ENCODE measurements at regions not wholly inside any gene's neighbourhood (a gene's known extent, or its start where the extent isn't known, plus 50 kb on each side); places are given as distances from the start of the nearest gene placed in this dataset.

GRCh38 chr15:81899024-81899423 lies 146.8 kb downstream of the MEX3B start:
- no peak overlapping the region for H3K4me3 ChIP-seq (ENCODE audit: low read length)
- 94 to 100% methylated on average over 1 to 2 of the region's 2 CpGs for WGBS, 2 experiments (ENCODE audit: insufficient coverage in 1 of 2, insufficient read length in 1 of 2)
- peaks cover 4% of the 10 kb centered on the region for H3K4me1 Mint-ChIP-seq
- no peaks in the 10 kb centered on the region for H3K4me1 ChIP-seq (ENCODE audit: control insufficient read depth, insufficient read depth, low read length)
- H3K9me3 Mint-ChIP-seq: no peaks in the 10 kb centered on the region
- no peak overlapping the region for H3K27ac ChIP-seq (ENCODE audit: low read depth, low read length)
- H3K27me3 Mint-ChIP-seq (ENCODE audit: insufficient read depth): no peaks in the 10 kb centered on the region
- H3K27ac Mint-ChIP-seq: no peak overlapping the region
- H3K4me3 Mint-ChIP-seq: no peak overlapping the region
- H3K9ac ChIP-seq (ENCODE audit: extremely low read depth, low read length, poor library complexity, severe bottlenecking): no peak overlapping the region
- H3K36me3 ChIP-seq (ENCODE audit: control insufficient read depth, insufficient read depth, low read length): no peaks in the 10 kb centered on the region
- TF ChIP-seq CTCF (conservative IDR thresholded peaks at IDR 0.05): no peak
- DNase-seq: no peak
- peaks cover 3% of the 10 kb centered on the region for H3K36me3 Mint-ChIP-seq (ENCODE audit: low read depth)
- no peaks in the 10 kb centered on the region for H3K9me3 ChIP-seq (ENCODE audit: control insufficient read depth, low read length)
- no peaks in the 10 kb centered on the region for H3K27me3 ChIP-seq (ENCODE audit: control insufficient read depth, insufficient read depth, low read length, poor library complexity, severe bottlenecking)

- Mint-ChIP-seq H3K9me3 (no peaks in the 10 kb centered on the region), H3K27me3 (ENCODE audit: insufficient read depth) (no peaks in the 10 kb centered on the region)
- WGBS, 2 experiments (ENCODE audit: insufficient coverage in 1 of 2, insufficient read length in 1 of 2): 88 to 92% methylated on average over 3 to 6 of the region's 6 CpGs
These were observed 148.7 kb downstream of the MEX3B start for GRCh38 chr15:81897057-81897677.

GRCh38 chr15:81896356-81896755 lies 149.5 kb downstream of the MEX3B start:
- DNase-seq: no peak
- H3K27me3 Mint-ChIP-seq (ENCODE audit: insufficient read depth): no peaks in the 10 kb centered on the region
- Histone ChIP-seq H3K4me1 (ENCODE audit: control insufficient read depth, insufficient read depth, low read length) (no peaks in the 10 kb centered on the region), H3K9me3 (ENCODE audit: control insufficient read depth, low read length) (no peaks in the 10 kb centered on the region), H3K9ac (ENCODE audit: extremely low read depth, low read length, poor library complexity, severe bottlenecking) (no peak overlapping the region), H3K4me3 (ENCODE audit: low read length) (no peak overlapping the region), H3K27me3 (ENCODE audit: control insufficient read depth, insufficient read depth, low read length, poor library complexity, severe bottlenecking) (no peaks in the 10 kb centered on the region), H3K27ac (ENCODE audit: low read depth, low read length) (no peak overlapping the region), H3K36me3 (ENCODE audit: control insufficient read depth, insufficient read depth, low read length) (no peaks in the 10 kb centered on the region)
- H3K27ac Mint-ChIP-seq: no peak overlapping the region
- H3K9me3 Mint-ChIP-seq: no peaks in the 10 kb centered on the region
- TF ChIP-seq CTCF (conservative IDR thresholded peaks at IDR 0.05): no peak
- H3K36me3 Mint-ChIP-seq (ENCODE audit: low read depth): no peaks in the 10 kb centered on the region
- WGBS, 2 experiments (ENCODE audit: insufficient coverage in 1 of 2, insufficient read length in 1 of 2): 96 to 100% methylated on average over 2 to 3 of the region's 3 CpGs
- no peak overlapping the region for H3K4me3 Mint-ChIP-seq
- H3K4me1 Mint-ChIP-seq: peaks cover 6% of the 10 kb centered on the region

More at GRCh38 chr15:81897057-81897677, 148.7 kb downstream of the MEX3B start:
- no peak overlapping the region for H3K27ac ChIP-seq (ENCODE audit: low read depth, low read length)
- Mint-ChIP-seq H3K36me3 (ENCODE audit: low read depth) (no peaks in the 10 kb centered on the region), H3K4me1 (peaks cover 6% of the 10 kb centered on the region), H3K4me3 (no peak overlapping the region), H3K27ac (no peak overlapping the region)
- no peaks in the 10 kb centered on the region for H3K4me1 ChIP-seq (ENCODE audit: control insufficient read depth, insufficient read depth, low read length)
- no peaks in the 10 kb centered on the region for H3K9me3 ChIP-seq (ENCODE audit: control insufficient read depth, low read length)
- TF ChIP-seq CTCF (conservative IDR thresholded peaks at IDR 0.05): no peak
- H3K36me3 ChIP-seq (ENCODE audit: control insufficient read depth, insufficient read depth, low read length): no peaks in the 10 kb centered on the region
- no peaks in the 10 kb centered on the region for H3K27me3 ChIP-seq (ENCODE audit: control insufficient read depth, insufficient read depth, low read length, poor library complexity, severe bottlenecking)
- no peak overlapping the region for H3K9ac ChIP-seq (ENCODE audit: extremely low read depth, low read length, poor library complexity, severe bottlenecking)
- no peak overlapping the region for H3K4me3 ChIP-seq (ENCODE audit: low read length)
- DNase-seq: no peak

All from endodermal cell (in vitro differentiated cells).